Left ventricle myocardium inferior (tissue), 1 donor: ENCODE measurements at regions not wholly inside any gene's neighbourhood (a gene's known extent, or its start where the extent isn't known, plus 50 kb on each side); places are given as distances from the start of the nearest gene placed in this dataset.

Source experiments
- DNase-seq: peaks from one replicate; pipeline ENCODE4 v3.0.0-alpha.2; 2020
- H3K27ac ChIP-seq: fragments of 200-600 bp; replicated peaks from 2 replicates; pipeline ENCODE4 v1.8.0; 2021
- H3K27me3 ChIP-seq: fragments of 200-600 bp; 2 replicates; pipeline ENCODE4 v1.8.0; 2021; ENCODE audit warnings: low read depth
- H3K36me3 ChIP-seq: fragments of 200-600 bp; 2 replicates; pipeline ENCODE4 v1.8.0; 2021
- H3K4me1 ChIP-seq: fragments of 200-600 bp; 2 replicates; pipeline ENCODE4 v1.8.0; 2021
- H3K4me3 ChIP-seq: fragments of 200-600 bp; 2 replicates; pipeline ENCODE4 v1.8.0; 2021; ENCODE audit warnings: mild to moderate bottlenecking, moderate library complexity
- H3K9me3 ChIP-seq: fragments of 200-600 bp; replicated peaks from 2 replicates; pipeline ENCODE4 v1.8.0; 2021
- CTCF ChIP-seq: fragments of 200-600 bp; IDR thresholded peaks from 2 replicates; pipeline ENCODE4 v1.8.0; 2021; ENCODE audit warnings: antibody characterized with exemption, mild to moderate bottlenecking, borderline replicate concordance
- intact Hi-C: fragments of 100-400 bp; cut with micrococcal nuclease; formaldehyde crosslinking; loops from one replicate; pipeline ENCODE4 v1.11.0; 2022
- donor health status: DM: no; HTN: yes; CAD: no; lungs with severe emphysema.

GRCh38 chrX:45980726-45981125, 564.5 kb downstream of the ZNF674 start:
- intact Hi-C loops = no loop called here
- no peaks in the 10 kb centered on the region for H3K36me3 ChIP-seq
- TF ChIP-seq CTCF = no peak
- H3K4me1 ChIP-seq = no peaks in the 10 kb centered on the region
- no peak overlapping the region for H3K27ac ChIP-seq
- no peaks in the 10 kb centered on the region for H3K27me3 ChIP-seq
- H3K4me3 ChIP-seq = no peak overlapping the region
- H3K9me3 ChIP-seq = no peaks in the 10 kb centered on the region
- no peak for DNase-seq

DNA sequence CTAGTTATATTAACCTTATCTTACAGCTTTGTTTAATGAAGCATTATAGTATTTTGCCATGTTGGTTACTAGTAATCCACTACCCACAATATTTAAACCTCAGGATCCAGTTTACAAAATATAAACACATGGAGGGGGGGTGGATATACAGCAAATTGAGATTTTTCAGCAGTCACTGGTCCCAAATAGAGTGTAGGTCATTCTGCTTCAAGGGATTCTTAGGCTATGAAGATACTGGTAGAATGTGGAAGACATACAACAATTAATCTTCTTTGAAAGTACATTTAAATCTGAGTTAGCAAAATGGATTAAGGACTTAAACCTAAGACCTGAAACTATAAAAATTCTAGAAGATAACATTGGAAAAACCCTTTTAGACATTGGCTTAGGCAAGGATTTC, 569.6 kb downstream of the ZNF674 start:
- intact Hi-C loops = no loop called here
- no peak for DNase-seq
- no peaks in the 10 kb centered on the region for H3K27me3 ChIP-seq

GRCh38 chrX:45972636-45973035, 572.6 kb downstream of the ZNF674 start:
- no peaks in the 10 kb centered on the region for H3K36me3 ChIP-seq
- H3K9me3 ChIP-seq = no peaks in the 10 kb centered on the region
- H3K4me3 ChIP-seq = no peak overlapping the region
- no peak for TF ChIP-seq CTCF
- no peaks in the 10 kb centered on the region for H3K27me3 ChIP-seq
- intact Hi-C loops = no loop called here
- no peak overlapping the region for H3K27ac ChIP-seq
- DNase-seq = no peak
- no peaks in the 10 kb centered on the region for H3K4me1 ChIP-seq

More for the DNA sequence above, 569.6 kb downstream of the ZNF674 start:
- no peak overlapping the region for H3K4me3 ChIP-seq
- H3K27ac ChIP-seq = no peak overlapping the region
- H3K36me3 ChIP-seq = no peaks in the 10 kb centered on the region
- no peaks in the 10 kb centered on the region for H3K9me3 ChIP-seq
- no peaks in the 10 kb centered on the region for H3K4me1 ChIP-seq
- no peak for TF ChIP-seq CTCF

DNA sequence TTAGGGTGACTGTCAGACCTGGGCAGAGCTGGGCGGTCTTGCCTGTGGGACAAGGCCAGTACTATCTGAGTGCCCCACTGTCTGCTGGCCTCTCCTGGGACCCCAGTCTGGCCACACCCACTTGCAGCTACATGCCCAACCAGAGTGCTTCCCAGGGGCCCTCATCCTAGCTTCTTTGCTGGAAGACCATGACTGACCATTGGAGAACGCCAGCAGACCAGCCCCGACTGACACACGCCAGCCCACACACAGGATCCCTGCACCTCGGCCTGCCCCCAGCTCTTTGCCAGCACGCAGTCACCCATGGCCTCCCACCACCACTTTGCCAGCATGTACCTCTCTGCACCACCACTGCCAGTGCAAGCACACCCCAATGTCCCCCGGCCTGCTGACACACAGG, 585.7 kb downstream of the ZNF674 start:
- H3K9me3 ChIP-seq = peaks cover 6% of the 10 kb centered on the region
- intact Hi-C loops = no loop called here
- H3K4me1 ChIP-seq = no peaks in the 10 kb centered on the region
- TF ChIP-seq CTCF = no peak
- no peak overlapping the region for H3K4me3 ChIP-seq
- H3K27ac ChIP-seq = no peak overlapping the region
- DNase-seq = no peak
- H3K27me3 ChIP-seq = no peaks in the 10 kb centered on the region
- H3K36me3 ChIP-seq = no peaks in the 10 kb centered on the region

DNA sequence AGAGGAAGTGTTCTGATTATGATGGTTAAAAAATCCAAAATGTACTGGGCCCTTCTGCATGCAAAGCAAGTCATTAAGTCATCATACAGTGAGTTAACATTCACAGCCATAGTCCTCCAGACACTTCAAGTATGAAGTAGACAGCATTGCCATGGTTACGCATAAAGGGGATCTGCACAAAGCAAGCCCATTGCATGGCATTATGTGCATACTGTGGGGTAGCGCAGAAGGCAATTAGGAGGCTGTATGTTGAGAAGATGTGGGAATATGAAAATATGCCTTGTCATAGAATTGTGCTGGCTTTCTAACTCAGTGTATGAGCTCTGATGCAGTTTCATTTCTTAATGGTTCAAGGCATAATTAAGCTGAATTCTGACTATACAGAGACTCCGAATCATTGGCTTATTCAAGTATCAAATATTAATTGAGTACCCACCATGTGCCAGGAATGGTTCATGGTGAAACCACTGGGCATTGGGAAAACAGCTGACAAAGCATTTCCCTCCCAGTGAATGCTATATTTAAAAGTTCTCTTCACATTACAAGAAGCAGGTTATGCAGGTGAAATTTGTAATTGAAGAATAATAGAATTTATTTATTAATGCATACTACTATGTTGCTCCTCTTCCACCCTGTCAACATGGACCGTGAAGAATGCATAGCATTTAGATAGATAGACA, 588.9 kb downstream of the ZNF674 start:
- Histone ChIP-seq H3K4me3 (no peak overlapping the region), H3K27ac (no peak overlapping the region), H3K4me1 (no peaks in the 10 kb centered on the region), H3K27me3 (no peaks in the 10 kb centered on the region), H3K9me3 (peaks cover 2% of the 10 kb centered on the region), H3K36me3 (no peaks in the 10 kb centered on the region)
- no peak for DNase-seq
- intact Hi-C loops = no loop called here
- no peak for TF ChIP-seq CTCF
